Stomach (tissue), 4 donors: ENCODE measurements at regions not wholly inside any gene's neighbourhood (a gene's known extent, or its start where the extent isn't known, plus 50 kb on each side); places are given as distances from the start of the nearest gene placed in this dataset.

ENCODE experiments used
- POLR2A ChIP-seq, 4 donors: fragments of 450-650 bp; IDR thresholded peaks; one replicate each; pipeline ENCODE4 v1.6.1; 2016; ENCODE audit warnings: antibody characterized with exemption in 4 of 4, control low read depth in 2 of 4, mild to moderate bottlenecking in 1 of 4, moderate library complexity in 1 of 4
- TF ChIP-seq, protein P1 (sequence below), 7 experiments: fragments of 450-650 bp in 4 of 7; fragments of 200-600 bp in 3 of 7; sonication (generic) in 3 of 7; IDR thresholded peaks; one replicate each; pipeline ENCODE4 v1.5.1; 2016 to 2019; ENCODE audit warnings: antibody characterized with exemption in 7 of 7, control low read depth in 2 of 7, mild to moderate bottlenecking in 1 of 7

DNA sequence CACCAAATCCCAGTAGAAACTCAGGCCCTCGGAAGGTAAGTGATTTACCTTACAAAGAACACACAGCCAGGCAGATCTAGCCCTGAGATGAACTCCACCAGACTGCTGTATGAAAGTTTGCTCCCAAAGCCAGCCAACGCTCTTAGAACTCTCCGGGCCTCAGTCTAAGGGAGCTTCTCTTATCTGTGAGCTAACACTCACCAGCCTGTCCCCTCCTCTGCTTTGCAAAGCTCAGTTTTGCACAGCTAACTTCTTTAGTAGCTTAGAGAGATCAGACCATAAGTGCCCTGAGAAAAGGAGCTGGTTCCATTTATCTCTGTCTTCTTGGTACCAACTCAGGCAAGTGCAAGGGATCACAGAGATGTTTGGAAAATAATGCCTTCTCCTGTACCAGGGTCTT, 195.8 kb upstream of the JUN start:
- TF ChIP-seq, protein P1, sequence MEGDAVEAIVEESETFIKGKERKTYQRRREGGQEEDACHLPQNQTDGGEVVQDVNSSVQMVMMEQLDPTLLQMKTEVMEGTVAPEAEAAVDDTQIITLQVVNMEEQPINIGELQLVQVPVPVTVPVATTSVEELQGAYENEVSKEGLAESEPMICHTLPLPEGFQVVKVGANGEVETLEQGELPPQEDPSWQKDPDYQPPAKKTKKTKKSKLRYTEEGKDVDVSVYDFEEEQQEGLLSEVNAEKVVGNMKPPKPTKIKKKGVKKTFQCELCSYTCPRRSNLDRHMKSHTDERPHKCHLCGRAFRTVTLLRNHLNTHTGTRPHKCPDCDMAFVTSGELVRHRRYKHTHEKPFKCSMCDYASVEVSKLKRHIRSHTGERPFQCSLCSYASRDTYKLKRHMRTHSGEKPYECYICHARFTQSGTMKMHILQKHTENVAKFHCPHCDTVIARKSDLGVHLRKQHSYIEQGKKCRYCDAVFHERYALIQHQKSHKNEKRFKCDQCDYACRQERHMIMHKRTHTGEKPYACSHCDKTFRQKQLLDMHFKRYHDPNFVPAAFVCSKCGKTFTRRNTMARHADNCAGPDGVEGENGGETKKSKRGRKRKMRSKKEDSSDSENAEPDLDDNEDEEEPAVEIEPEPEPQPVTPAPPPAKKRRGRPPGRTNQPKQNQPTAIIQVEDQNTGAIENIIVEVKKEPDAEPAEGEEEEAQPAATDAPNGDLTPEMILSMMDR (IDR thresholded peaks at IDR 0.05), result no peak
- TF ChIP-seq POLR2A (IDR thresholded peaks at IDR 0.05), result no peak
